ENCODE measurements at regions not wholly inside any gene's neighbourhood (a gene's known extent, or its start where the extent isn't known, plus 50 kb on each side); places are given as distances from the start of the nearest gene placed in this dataset.
"Not testable (repeated sequence)": the region's sequence is repeated elsewhere in the genome, so short reads cannot be mapped to it uniquely, and the experiment has no call there.

- no peak for TF ChIP-seq CTCF (IDR thresholded peaks at IDR 0.05; ENCODE audit: low read depth, low read length, missing control alignments)
- in situ Hi-C loops (cut with HindIII; ENCODE audit: low sequenced_read_pairs) = no loop called here
- H3K4me3 ChIP-seq (ENCODE audit: low read depth, low read length) = no peak overlapping the region
- no peak for DNase-seq (ENCODE audit: low read depth)
Measured at GRCh38 chr16:65740711-65741110, 618.8 kb upstream of the CDH11 start.

DNA sequence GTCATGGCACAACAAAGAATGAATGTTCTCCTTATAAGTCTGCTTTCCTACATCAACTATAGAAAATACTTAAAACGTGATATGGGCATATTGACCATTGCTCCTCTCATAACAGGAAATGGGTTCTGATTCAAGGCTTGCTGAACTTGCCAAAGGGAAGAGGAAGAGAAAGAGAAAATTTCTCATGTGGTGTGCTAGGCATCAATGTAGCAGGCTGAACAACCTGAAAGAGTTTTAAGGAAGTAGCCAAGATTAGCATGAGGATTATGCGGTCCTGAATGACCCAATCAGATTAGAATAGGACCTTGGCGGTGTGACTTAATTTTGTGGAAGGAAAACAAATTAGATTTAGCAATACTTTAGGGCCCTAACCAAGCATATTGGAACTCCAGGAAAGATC is 617.7 kb upstream of the CDH11 start:
- DNase-seq (ENCODE audit: low read depth) = no peak
- TF ChIP-seq CTCF (IDR thresholded peaks at IDR 0.05; ENCODE audit: low read depth, low read length, missing control alignments) = no peak
- in situ Hi-C loops (cut with HindIII; ENCODE audit: low sequenced_read_pairs) = no loop called here
- H3K4me3 ChIP-seq (ENCODE audit: low read depth, low read length) = no peak overlapping the region

GRCh38 chr16:65737831-65738230 is 616.0 kb upstream of the CDH11 start:
- H3K4me3 ChIP-seq (ENCODE audit: low read depth, low read length) = no peak overlapping the region
- in situ Hi-C loops (cut with HindIII; ENCODE audit: low sequenced_read_pairs) = no loop called here
- TF ChIP-seq CTCF (IDR thresholded peaks at IDR 0.05; ENCODE audit: low read depth, low read length, missing control alignments) = no peak
- no peak for DNase-seq (ENCODE audit: low read depth)

- in situ Hi-C loops (cut with HindIII; ENCODE audit: low sequenced_read_pairs); H3K4me3 ChIP-seq (ENCODE audit: low read depth, low read length); DNase-seq (ENCODE audit: low read depth): not testable (repeated sequence)
Measured at GRCh38 chr16:65735615-65736014, 613.8 kb upstream of the CDH11 start.

DNA sequence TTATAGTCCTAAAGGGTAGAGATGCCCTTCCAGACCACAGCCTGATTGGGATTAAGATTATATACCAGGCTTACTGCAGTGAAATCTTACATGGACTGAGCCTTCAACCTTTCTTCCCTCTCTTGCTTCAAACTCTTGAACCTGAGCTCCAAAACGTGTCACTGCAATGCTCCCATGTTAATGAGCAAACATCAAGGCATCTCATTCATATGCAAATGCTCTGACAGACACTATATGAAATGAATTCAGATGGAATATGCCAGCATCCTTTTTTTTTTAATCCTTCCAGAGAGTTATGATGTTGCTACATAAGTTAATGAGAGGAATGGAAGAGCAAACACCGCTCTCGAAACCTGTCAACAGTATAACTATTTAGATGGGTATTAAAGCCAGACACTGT is 611.9 kb upstream of the CDH11 start:
- no peak for TF ChIP-seq CTCF (IDR thresholded peaks at IDR 0.05; ENCODE audit: low read depth, low read length, missing control alignments)
- H3K4me3 ChIP-seq (ENCODE audit: low read depth, low read length) = no peak overlapping the region
- in situ Hi-C loops (cut with HindIII; ENCODE audit: low sequenced_read_pairs) = no loop called here
- DNase-seq (ENCODE audit: low read depth) = no peak

DNA sequence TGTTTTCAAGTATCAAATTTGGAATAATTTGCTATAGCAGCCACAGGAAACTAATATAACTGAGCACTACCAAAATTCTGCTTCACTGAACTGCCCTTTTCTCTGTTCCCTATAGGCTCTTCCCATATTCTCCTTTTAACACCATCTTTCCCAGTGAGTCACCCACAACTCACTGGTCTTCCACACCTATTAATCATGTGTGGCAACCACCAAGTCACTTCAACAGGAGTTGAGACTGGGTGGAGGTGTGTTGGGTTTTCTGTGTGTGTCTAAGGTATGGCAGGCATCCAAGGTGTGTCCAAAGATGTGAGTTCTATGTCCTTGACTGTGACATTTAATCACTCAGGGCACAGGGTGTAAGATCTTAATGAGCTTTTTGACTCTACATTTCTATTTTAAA is 610.0 kb upstream of the CDH11 start:
- H3K4me3 ChIP-seq (ENCODE audit: low read depth, low read length) = no peak overlapping the region
- DNase-seq (ENCODE audit: low read depth) = no peak
- no peak for TF ChIP-seq CTCF (IDR thresholded peaks at IDR 0.05; ENCODE audit: low read depth, low read length, missing control alignments)
- in situ Hi-C loops (cut with HindIII; ENCODE audit: low sequenced_read_pairs) = no loop called here

- no peak for DNase-seq (ENCODE audit: low read depth)
- H3K4me3 ChIP-seq (ENCODE audit: low read depth, low read length) = no peak overlapping the region
- in situ Hi-C loops (cut with HindIII; ENCODE audit: low sequenced_read_pairs) = no loop called here
- TF ChIP-seq CTCF (IDR thresholded peaks at IDR 0.05; ENCODE audit: low read depth, low read length, missing control alignments) = no peak
Measured at GRCh38 chr16:65728652-65729051, 606.8 kb upstream of the CDH11 start.

Data from astrocyte of the cerebellum (primary cell).